ENCODE measurements at regions not wholly inside any gene's neighbourhood (a gene's known extent, or its start where the extent isn't known, plus 50 kb on each side); places are given as distances from the start of the nearest gene placed in this dataset.
"Not testable (repeated sequence)": the region's sequence is repeated elsewhere in the genome, so short reads cannot be mapped to it uniquely, and the experiment has no call there.

DNA sequence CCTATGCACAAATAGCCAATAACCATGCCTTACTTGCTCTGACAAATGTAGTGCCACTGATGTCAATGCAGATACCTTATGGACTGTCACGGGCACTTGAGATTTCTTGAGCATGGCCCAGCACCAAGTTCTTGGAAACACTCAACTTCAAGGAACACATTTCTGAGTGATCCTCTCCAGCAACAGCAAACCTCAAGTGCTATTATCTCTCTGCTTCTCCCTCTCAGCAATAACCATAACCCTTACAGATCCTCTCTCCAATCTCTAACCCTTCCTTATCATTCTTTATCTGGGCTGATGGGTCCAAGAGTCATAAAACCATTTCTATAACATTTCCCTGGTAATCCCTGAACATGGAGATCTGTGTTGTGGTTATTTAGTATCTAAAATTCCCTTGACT lies 266.9 kb upstream of the STXBP5 start:
- no peak for DNase-seq (ENCODE audit: low spot score)

DNA sequence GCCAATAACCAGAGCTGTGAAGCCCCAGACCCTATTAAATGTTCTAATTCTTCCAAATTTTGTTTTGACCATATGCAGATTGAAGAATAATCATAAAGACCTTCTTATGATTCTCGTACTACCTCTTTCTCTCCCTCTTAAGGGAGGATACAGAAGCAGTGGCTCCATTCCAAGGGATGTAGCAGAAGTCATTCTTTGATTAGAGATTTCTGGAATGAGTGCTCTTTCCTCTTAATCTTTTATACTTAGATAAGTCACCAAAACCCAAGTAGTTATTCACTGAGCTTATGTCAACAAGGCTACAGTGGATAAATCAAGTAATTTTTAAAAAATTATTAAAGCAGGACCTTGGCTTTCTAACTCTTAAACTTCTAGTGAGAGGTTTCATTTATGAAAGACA lies 266.0 kb upstream of the STXBP5 start:
- DNase-seq (ENCODE audit: low spot score) = no peak

DNA sequence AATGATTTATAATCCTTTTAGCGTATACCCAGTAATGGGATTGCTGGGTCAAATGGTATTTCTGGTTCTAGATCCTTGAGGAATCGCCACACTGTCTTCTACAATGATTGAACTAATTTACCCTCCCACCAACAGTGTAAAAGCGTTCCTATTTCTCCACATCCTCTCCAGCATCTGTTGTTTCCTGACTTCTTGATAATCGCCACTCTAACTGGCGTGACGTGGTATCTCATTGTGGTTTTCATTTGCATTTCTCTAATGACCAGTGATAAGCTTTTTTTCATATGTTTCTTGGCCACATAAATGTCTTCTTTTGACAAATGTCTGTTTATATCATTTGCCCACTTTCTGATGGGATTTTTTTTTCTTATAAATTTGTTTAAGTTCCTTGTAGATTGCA lies 264.8 kb upstream of the STXBP5 start:
- not testable (repeated sequence) for DNase-seq (ENCODE audit: low spot score)

DNA sequence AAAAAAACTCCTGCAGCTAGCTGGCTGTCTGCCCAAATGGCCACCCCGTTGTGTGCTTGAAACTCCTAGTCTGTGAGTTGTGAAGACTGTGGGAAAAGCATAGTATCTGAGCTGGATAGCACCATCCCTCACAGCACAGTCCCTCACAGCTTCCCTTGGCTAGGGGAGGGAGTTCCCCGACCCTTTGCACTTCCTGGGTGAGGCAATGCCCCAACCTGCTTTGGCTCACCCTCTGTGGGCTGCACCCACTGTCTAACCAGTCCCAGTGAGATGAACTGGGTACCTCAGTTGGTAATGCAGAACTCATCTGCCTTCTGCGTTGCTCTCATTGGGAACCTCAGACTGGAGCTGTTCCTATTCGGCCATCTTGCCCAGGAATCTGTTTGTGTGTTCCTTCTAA lies 260.6 kb upstream of the STXBP5 start:
- no peak for DNase-seq (ENCODE audit: low spot score)

DNA sequence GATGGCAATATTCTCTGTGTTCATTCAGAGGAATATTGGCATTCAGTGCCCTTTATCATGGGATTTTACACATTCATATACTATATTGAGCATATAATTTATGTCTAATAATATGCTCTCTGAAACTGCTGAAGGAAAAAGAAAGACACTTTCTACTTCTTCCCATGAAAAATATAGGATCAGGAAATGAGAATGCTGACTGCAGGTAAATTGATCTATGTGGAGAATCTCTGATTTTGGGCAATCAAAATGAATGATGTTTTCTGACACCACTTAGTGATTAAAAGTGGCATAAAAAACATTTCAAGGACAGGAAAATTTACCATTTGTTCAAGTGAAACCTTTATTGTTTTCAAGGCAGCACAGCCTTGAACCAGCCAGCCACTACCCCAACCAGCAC lies 260.1 kb upstream of the STXBP5 start:
- DNase-seq (ENCODE audit: low spot score) = no peak

DNA sequence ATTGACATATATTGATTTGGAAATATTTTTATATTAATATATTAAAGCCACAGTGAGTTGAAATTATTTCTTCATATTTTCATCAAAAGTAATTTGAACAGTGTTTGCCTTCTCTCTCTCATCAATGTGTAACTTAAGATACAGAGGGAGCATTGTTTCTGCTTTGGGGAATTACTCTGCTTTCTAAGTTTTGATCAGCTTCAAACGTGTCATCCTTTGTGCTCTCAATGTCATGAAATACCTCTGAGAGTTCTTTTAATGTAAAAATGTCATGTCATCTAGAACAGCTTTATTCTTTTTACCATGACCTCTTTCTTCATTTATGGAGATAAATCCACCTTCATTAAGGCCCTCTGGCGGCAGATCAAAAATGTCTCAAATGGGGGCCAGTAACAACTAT lies 259.4 kb upstream of the STXBP5 start:
- DNase-seq (ENCODE audit: low spot score) = no peak

DNA sequence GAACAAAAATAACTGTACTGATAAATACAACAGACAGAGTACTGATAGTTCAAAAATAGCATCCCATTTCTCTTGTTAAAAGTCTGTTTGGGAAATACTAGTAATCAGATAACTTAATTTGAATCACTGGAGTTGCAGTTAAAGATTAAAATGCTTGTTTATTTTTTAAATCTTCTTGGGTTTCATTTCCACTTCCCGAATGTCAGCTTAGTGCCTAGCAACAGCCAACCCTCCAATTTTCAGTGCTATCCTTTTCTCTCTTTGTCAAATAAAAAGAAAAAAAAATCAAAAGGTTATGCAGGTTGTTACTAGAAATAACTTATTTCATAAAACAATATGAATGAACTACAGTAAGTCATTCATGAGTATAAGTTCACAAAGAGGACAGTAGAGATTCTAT lies 257.7 kb upstream of the STXBP5 start:
- DNase-seq (ENCODE audit: low spot score) = no peak

DNA sequence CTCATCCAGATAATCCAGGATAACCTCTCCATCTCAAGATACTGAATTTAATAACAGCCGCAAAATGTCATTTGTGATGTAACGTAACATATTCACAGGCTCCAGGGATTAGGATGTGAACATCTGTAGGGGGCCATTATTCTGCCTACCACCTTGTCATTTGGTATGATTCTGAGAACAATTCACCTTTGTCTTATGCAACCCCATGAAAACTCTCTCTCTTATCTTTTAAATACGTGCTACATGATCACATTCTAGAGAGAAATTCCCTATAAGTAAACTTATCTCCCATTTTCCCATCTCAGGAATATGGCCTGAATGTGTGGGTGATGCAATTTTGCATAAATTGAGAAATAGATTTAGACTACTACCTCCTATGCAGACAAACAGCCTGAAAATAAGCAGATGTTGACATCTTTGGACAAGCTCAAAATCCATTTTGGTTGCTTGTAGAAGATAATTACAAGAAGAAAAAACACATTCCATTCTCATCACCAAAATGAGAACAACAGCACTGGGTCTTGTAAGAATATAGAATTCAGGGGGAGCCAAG lies 255.4 kb upstream of the STXBP5 start:
- no peak for DNase-seq (ENCODE audit: low spot score)

DNA sequence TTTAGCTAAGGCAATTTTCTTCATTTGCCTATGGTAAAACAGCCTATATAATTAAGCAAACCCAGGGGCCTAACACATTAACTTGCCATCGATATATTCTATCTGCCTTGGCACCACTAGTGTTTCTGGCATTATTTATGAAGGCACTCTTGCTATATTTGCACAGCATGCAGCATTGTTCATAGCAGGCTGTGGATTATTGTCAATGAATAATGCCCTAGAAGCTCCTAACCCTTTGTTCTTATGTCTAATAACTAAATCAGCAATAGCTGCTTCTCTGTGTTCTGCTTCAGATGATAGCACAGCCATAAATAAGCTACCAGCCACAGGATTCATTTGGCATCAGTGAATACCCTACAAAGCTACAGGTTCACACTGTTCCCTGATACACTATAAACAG lies 254.8 kb upstream of the STXBP5 start:
- DNase-seq (ENCODE audit: low spot score) = no peak

DNA sequence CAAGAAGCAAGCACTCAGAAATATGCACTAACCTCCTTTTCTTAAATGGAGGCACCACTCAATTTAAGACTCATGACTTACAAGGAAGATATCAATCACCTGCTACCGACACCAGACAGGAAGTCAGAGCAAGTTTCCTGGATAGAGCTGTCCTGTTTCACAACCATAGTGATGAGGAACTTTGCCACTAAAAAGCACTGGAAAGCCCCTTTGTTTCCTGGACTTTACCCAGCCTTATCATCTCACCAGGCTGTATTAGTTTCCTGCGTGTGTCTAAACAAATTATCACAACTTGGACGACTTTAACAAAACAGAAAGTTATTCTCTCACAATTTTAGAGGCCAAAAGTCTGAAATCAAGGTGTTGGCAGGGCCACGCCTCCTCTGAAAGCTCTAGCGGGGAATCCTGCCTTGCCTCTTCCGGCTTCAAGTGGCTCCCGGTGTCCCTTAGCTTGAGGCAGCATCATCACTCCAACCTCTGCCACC lies 253.8 kb upstream of the STXBP5 start:
- no peak for DNase-seq (ENCODE audit: low spot score)

DNA sequence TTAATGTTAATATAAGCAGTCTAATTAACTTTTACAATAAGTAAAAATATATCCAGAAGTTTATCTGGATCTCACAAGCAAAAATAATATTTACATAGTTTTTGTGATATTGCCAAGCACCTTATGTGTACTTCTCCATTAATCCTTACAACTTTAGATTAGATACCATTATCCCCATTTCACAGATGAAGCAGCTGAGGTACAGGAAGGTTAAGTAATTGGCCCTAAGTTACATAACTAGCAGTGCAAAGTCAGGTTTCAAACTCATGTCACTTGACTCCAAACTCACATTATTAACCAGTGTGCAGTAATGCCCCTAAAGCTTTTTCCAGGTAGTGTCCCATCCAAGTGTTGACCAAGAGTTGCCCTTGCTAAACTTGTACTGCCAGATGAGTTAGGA lies 248.6 kb upstream of the STXBP5 start:
- DNase-seq (ENCODE audit: low spot score) = no peak

DNA sequence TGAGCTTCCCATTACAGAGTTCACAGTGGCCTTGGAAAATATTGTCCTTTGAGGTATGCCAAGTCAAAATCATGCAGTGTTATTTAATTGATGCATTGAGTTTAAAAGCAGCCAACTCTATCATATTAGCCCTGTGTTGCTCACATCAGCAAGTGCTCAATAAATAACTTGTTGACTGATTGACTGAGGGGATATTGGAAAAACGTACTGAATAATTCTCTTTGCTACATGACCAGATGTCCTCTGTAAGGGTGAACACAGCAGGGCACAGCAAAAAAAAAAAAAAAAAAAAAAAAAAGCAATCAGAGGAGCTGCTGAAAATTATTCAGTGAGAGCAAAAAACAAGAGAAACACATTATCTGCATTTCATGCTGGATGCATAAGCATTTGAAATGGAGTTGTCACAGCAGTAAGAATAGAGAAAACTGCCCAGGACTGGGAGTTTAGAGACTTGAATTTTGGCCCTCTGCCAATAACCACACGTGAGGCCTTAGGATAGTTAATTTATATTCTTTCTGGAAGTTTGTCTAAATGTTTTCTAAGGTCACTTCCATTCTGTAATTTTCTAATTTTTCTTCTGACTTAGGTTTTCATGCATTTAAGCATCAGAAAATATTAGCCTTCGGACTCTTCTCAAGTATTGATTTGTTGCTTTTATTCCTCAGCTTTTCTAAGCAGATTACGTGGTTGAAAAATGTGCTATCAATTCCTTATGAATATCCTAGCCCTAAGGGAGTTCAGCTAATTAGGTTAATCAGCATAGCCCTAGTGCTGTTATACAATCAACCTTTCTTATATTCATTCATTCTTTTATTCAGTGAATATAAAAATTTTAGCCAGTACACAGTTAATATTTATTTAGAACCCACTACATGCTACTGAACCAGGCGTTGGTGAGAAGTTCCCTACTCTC lies 246.8 kb upstream of the STXBP5 start:
- DNase-seq (ENCODE audit: low spot score) = no peak

DNA sequence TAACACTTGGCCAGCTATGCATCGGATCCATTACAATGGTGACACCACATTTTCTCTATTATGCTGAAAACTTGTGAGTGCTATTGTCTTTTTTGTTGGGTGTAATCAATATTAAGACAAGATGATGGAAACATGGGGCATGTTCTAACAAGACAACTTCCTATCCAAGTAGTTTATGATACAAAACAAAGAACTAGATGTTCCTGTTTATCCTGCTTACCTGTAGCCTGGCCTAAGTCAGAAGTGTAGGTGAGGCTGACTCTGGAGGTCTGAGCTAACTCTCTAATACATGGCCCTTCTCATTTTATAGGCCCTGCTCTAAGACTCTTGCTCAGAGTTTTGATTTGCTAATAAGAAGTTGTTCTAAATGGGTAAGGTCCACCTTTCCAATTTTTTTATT lies 242.4 kb upstream of the STXBP5 start:
- DNase-seq (ENCODE audit: low spot score) = no peak

DNA sequence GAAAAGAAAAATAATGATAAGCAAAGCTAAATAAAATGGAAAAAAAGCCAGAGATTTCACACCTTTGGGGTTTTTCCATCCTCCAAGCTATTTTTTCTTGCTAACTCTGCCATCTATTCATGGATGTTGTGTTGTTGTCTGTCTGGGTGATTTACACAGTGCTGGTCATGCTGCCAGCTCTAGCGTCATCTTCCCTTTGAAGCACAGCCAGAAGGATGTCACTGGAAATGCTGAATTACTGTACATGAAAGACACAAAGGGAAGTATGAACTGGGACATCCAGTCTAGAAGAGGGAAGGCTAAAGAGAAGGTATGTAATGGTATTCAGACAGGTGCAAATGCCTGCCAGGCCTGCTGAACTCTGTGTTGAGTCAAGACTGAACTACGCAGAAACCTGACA lies 241.9 kb upstream of the STXBP5 start:
- no peak for DNase-seq (ENCODE audit: low spot score)

DNA sequence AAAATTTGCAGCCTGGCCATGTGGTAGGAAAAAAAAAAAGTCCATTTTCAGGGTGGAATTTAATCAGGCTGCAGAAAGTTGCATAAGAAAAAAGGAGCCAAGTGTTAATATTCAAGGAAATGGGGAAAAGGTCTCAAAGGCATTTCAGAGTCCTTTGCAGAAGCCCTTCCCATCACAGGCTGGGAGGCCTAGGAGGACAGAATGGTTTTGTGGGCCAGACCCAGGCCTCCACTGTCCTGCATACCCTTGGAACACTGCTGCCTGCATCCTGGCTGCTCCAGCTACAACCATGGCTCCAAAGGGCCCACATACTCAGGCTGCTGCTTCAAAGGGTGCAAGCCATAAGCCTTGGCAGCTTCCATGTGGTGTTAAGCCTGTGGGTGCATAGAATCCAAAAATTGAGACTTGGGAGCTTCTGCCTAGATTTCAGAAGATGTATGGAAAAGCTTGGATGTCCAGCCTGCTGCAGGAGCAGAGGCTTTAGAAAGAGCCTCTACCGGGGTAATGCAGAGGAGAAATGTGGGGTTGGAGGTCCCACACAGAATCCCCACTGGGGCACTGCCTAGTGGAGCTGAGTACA lies 239.0 kb upstream of the STXBP5 start:
- DNase-seq (ENCODE audit: low spot score) = no peak

DNA sequence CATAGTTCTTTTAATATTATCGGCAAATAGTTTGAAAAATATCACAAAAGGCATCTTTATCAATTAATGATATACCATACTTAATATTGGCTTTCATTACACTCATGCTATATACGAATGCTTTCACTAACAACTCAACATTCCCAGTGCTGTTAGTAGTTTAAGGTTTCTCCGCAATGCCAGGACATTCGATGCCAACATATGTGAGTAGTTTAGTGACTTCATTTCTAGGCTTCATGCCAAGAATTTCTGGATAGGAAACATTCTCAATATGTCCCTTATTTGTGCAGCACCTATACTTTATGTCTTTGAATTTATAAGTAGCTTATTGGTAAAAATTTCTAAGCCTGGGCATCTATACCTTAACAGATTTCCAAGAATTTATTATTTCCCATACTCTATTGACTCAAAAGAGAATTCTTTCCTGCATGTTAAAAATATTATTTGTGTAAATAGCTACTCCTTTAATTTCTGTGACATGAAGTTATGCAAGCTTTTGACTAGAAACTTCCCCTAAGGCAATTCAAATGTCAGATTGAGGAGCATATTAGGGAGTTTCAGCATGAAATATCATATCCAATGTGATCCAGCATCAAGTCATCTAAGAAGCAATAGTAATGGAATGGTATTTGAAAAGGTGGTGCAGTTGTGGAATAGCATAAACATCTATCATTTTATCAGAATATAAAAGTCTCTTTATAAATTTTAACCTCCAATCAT lies 236.0 kb upstream of the STXBP5 start:
- DNase-seq (ENCODE audit: low spot score) = peak; percentile 6

DNA sequence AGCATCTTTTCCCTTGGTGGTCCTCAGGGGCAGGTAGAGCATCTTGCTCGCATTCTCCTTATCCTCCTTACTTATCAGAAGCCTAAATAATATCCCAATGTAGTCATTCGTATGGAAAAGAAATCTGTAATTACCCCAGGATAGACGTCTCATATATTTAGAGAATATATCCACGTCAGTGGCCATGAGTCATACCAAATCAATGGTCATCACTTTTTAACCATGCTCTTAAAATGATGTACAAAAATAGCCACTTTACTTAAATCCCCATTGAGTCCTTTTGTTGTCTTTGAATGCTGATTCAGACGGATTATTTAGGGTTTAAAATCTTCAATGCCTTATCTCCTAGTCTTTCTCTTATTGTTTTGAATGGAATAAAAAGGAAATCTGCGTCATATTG lies 231.7 kb upstream of the STXBP5 start:
- no peak for DNase-seq (ENCODE audit: low spot score)

DNA sequence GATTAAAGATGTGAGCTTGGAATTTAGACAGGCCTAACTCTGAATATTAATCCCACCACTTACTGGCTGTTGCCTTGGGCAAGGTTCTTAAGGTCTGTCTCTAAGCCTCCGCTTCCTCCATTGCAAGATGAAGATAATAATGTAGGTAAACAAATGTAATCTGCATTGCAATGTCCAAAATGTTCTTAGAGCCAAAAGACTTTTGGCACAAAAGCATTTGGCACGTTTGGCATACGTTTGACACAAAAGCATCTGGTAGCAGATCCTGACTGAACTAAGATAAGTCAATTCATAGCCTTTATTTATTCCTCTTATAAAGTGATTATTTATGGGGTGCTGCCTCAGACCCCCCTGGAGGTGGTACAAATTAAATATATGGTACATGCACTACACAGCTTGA lies 229.9 kb upstream of the STXBP5 start:
- no peak for DNase-seq (ENCODE audit: low spot score)

DNA sequence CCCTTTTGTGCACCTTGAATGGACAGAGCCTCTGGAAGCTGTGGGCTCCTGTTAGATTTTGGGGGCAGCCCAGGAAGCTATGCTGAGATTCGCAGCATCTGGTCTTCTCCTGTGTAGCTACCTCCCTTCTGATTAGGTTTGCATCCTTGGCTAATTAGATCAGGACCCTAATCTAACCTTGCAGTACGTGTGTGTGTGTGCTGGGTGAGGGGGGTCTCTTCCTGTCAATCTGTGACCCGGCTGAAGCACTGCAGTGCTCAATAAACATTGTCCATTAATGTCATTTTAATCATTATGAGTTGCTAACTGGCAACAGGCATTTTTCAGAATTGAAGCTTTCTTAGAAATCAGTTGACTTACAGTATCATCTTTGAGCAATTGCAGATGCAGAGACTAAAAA lies 229.1 kb upstream of the STXBP5 start:
- DNase-seq (ENCODE audit: low spot score) = no peak

DNA sequence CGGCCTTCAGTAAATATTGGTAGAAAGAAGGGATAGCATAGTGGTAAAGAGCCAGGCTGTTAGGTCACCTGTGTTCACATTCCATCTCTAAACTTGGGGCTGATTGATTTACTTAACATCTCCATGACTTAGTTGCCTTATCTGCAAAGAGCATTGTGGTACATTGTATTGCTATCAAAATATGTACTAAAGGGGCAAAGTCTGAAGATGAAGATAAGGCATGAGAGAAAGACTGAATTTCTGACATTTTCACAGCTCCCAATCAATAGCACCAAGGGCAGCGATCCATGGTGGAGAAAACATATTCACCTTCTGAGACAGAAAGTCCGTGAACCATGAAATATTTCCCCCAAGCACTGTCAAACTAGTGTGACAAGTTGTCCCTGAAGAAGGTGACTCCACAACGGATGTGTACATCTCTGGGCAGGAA lies 223.3 kb upstream of the STXBP5 start:
- no peak for DNase-seq (ENCODE audit: low spot score)

DNA sequence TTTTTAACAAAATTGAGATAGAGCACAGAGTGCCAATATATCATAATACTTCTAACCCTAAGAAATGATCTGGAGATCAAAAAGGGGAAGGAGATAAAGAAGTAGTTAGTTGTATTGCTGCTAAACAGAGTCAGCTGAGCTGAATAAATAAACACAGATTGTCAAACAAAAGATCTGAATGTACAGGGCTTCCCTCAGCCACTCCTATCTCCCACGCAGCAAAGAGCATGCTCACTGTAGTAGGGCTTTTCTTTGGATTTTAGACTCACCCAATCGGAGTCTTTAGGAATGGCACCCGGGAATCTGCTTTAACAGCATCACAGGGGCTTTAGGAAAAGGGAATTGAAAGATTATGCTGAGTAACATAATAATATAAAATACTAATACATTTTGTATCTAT lies 222.2 kb upstream of the STXBP5 start:
- no peak for DNase-seq (ENCODE audit: low spot score)

DNA sequence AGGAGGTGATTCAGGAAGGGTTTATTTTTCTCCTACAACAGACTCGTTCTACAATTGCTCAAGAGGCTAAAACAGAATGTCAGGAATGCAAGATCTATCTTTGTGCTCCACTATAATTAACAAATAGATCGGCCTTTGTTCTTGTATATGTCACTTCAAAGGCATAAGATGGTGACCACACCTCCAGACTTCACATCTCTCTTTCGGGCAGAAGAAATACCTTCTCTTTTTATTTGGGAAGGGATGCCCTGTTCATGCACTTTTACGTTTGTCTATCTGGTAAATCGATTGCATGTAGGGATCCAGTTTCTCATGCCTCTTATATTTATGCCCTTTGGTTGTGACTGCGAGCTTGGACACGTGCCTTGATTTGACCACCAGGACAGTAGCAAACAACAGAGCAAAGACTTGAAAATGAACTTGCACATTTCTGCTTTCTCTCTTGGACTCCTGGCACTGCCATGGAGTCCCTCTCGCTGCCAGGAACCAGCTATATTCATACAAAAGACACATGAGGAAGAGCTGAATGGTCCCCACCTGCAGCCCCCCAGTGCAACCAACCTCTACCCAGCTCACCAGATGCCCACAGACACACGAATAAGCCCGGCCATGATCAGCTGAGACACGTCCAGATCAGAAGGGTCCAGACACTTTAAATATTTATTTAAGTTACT lies 219.8 kb upstream of the STXBP5 start:
- no peak for DNase-seq (ENCODE audit: low spot score)

Measured in pons (tissue), 1 donor.